PC-9 (cell line): ENCODE measurements at regions not wholly inside any gene's neighbourhood (a gene's known extent, or its start where the extent isn't known, plus 50 kb on each side); places are given as distances from the start of the nearest gene placed in this dataset.

ENCODE experiments used
- BruUV-seq: library from RNA; stranded (reverse); fragments of 400-500 nt; replicated peaks from 2 replicates; lab custom pipeline; 2021; lab: Mats Ljungman, UMichigan
- CTCF ChIA-PET: fragments of 300-600 bp; sonication (Branson Sonifier 250); formaldehyde crosslinking; loops from one replicate; lab custom pipeline; 2022; ENCODE audit warnings: antibody characterized with exemption; lab: Charles Lee
- POLR2A ChIA-PET: fragments of 300-600 bp; sonication (Branson Sonifier 250); formaldehyde crosslinking; loops from one replicate; lab custom pipeline; 2022; ENCODE audit warnings: antibody characterized with exemption; ENCODE audit not compliant: unreplicated experiment; lab: Charles Lee
- DNase-seq, 2 experiments: peaks; one replicate each; pipeline versions ENCODE4 v3.0.0 to v3.0.0-alpha.2; 2015 to 2022; ENCODE audit warnings: mixed read lengths in 1 of 2
- H2AFZ ChIP-seq: fragments of 200-600 bp; sonication (generic); 2 replicates; pipeline ENCODE4 v1.8.1; 2017; ENCODE audit warnings: antibody characterized with exemption
- H3F3A ChIP-seq: fragments of 200-600 bp; sonication (generic); 2 replicates; pipeline ENCODE4 v1.8.1; 2017; ENCODE audit warnings: antibody characterized with exemption, mild to moderate bottlenecking, low read depth; ENCODE audit not compliant: insufficient read depth
- H3K27ac ChIP-seq: fragments of 200-600 bp; sonication (generic); 2 replicates; pipeline ENCODE4 v1.6.1; 2016; ENCODE audit warnings: mixed run types
- H3K27me3 ChIP-seq: fragments of 200-600 bp; sonication (generic); 2 replicates; pipeline ENCODE4 v1.6.1; 2016; ENCODE audit warnings: low read depth, mixed run types; ENCODE audit not compliant: insufficient read depth
- H3K36me3 ChIP-seq: fragments of 200-600 bp; sonication (generic); 2 replicates; pipeline ENCODE4 v1.6.1; 2016; ENCODE audit warnings: low read depth, mixed run types
- H3K4me1 ChIP-seq: fragments of 200-600 bp; sonication (generic); replicated peaks from 2 replicates; pipeline ENCODE4 v1.6.1; 2016; ENCODE audit warnings: mixed run types; ENCODE audit not compliant: insufficient read depth
- H3K4me2 ChIP-seq: fragments of 200-600 bp; sonication (generic); 2 replicates; pipeline ENCODE4 v1.6.1; 2017; ENCODE audit warnings: mixed run types
- H3K4me3 ChIP-seq: fragments of 200-600 bp; sonication (generic); 2 replicates; pipeline ENCODE4 v1.6.1; 2016; ENCODE audit warnings: mixed run types
- H3K79me2 ChIP-seq: fragments of 200-600 bp; sonication (generic); 2 replicates; pipeline ENCODE4 v1.6.1; 2017; ENCODE audit warnings: low read depth, mixed run types
- H3K9me2 ChIP-seq: fragments of 200-600 bp; sonication (generic); 2 replicates; pipeline ENCODE4 v1.8.1; 2017; ENCODE audit warnings: mild to moderate bottlenecking; ENCODE audit not compliant: insufficient read depth
- H3K9me3 ChIP-seq: fragments of 200-600 bp; sonication (generic); 2 replicates; pipeline ENCODE4 v1.8.1; 2016; ENCODE audit warnings: low read depth; ENCODE audit not compliant: insufficient read depth
- H4K20me1 ChIP-seq: fragments of 200-600 bp; sonication (generic); 2 replicates; pipeline ENCODE4 v1.8.1; 2017; ENCODE audit not compliant: insufficient read depth
- EZH2 ChIP-seq: fragments of 200-600 bp; sonication (generic); IDR thresholded peaks from 2 replicates; pipeline ENCODE4 v1.8.0; 2017; ENCODE audit warnings: antibody characterized with exemption, low read depth
- intact Hi-C: fragments of 100-400 bp; cut with micrococcal nuclease; formaldehyde crosslinking; loops from one replicate; pipeline ENCODE4 v1.10.0; 2022; ENCODE audit not compliant: unreplicated experiment
- TF ChIP-seq, protein P1 (sequence below): fragments of 200-600 bp; sonication (generic); conservative IDR thresholded peaks from 2 replicates; pipeline ENCODE4 v1.6.1; 2017; ENCODE audit warnings: mixed run types, antibody characterized with exemption, mild to moderate bottlenecking, moderate library complexity

DNA sequence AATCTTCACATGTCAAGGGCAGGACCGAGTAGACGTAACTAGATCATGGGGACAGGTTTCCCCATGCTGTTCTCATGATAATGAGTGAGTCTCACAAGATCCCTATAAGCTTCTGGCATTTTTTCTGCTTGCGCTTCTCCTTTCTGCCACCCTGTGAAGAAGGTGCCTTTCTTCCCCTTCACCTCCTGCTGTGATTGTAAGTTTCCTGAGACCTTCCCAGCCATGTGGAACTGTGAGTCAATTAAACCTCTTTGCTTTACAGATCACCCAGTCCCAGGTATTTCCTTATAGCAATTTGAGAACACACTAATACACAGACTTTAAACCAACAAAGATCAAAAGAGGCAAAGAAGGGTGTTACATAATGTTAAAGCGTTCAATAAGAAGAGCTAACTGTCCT lies 156.6 kb upstream of the UBE2E2 start:
- H3K27ac ChIP-seq, result no peak overlapping the region
- no peak overlapping the region for H3K4me3 ChIP-seq
- no peaks in the 10 kb centered on the region for H4K20me1 ChIP-seq
- no peaks in the 10 kb centered on the region for H3K36me3 ChIP-seq
- H3F3A ChIP-seq, result no peaks in the 10 kb centered on the region
- H3K79me2 ChIP-seq, result no peaks in the 10 kb centered on the region
- BruUV-seq, result no TSS peak
- peaks cover 13% of the 10 kb centered on the region; the same call in 1 of the 2 replicates for H3K4me1 ChIP-seq
- H3K4me2 ChIP-seq, result no peak overlapping the region
- ChIA-PET CTCF (no interaction called here), POLR2A (no interaction called here)
- TF ChIP-seq, protein P1, sequence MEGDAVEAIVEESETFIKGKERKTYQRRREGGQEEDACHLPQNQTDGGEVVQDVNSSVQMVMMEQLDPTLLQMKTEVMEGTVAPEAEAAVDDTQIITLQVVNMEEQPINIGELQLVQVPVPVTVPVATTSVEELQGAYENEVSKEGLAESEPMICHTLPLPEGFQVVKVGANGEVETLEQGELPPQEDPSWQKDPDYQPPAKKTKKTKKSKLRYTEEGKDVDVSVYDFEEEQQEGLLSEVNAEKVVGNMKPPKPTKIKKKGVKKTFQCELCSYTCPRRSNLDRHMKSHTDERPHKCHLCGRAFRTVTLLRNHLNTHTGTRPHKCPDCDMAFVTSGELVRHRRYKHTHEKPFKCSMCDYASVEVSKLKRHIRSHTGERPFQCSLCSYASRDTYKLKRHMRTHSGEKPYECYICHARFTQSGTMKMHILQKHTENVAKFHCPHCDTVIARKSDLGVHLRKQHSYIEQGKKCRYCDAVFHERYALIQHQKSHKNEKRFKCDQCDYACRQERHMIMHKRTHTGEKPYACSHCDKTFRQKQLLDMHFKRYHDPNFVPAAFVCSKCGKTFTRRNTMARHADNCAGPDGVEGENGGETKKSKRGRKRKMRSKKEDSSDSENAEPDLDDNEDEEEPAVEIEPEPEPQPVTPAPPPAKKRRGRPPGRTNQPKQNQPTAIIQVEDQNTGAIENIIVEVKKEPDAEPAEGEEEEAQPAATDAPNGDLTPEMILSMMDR, result no peak
- no peak for TF ChIP-seq EZH2
- peaks cover 4% of the 10 kb centered on the region; the same call in 1 of the 2 replicates for H3K9me2 ChIP-seq
- no peaks in the 10 kb centered on the region for H3K27me3 ChIP-seq
- DNase-seq, result no peak
- H2AFZ ChIP-seq, result no peak overlapping the region
- intact Hi-C loops, result no loop called here
- H3K9me3 ChIP-seq, result peaks cover 7% of the 10 kb centered on the region; the same call in 1 of the 2 replicates

DNA sequence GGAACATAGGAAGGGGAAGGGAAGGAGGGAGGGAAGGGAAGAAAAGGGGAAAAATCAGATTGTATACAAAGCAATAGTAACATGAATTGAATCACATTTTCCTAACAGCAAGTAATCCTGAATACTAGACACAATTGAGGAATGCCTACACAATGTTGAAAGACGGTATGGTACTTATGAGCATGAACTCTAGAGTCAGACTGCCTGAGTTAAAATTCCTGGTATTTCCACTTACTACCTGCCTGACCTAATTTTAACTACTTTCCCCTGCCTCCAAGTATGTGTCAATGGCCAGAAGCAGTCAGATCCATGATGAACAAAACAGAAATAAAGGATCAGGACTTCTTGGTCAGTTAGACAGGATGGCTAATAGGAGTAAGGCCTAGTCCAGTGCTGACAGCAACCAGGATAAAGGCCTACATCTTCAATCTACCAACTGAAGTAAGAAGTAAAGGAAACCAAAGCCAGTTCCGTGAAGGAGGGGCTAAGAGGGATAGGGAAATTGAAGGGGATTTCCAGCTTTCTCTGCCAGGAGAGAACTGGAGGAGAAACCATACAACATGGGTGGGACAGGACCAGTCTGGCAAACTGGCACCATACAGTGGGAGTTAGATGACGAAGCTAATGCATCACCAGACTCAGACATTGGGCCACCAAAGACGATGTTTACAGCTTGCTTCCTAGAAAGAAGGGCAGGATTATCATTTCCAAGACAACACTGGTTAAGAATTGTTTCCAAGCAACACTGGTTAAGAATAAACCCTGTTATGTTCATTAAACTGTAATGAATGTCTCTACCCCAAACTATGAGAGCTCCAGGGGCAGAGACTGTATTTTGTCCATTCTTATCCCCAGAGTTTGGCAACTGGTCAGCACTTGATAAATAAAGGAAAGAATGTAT lies 151.6 kb upstream of the UBE2E2 start:
- H3K4me2 ChIP-seq, result no peak overlapping the region
- no peak overlapping the region for H2AFZ ChIP-seq
- CTCF ChIA-PET, result no interaction called here
- H3K4me1 ChIP-seq, result peaks cover 12% of the 10 kb centered on the region; the same call in 1 of the 2 replicates
- H3K27ac ChIP-seq, result no peak overlapping the region
- intact Hi-C loops, result no loop called here
- TF ChIP-seq EZH2, result no peak
- TF ChIP-seq, protein P1, result no peak
- BruUV-seq, result no TSS peak
- H3K9me3 ChIP-seq, result 0 out of 2 replicates have a peak, but pooled peaks cover 3% of the 10 kb centered on the region
- DNase-seq, result no peak
- no peaks in the 10 kb centered on the region for H3K79me2 ChIP-seq
- H3K27me3 ChIP-seq, result no peaks in the 10 kb centered on the region
- H3F3A ChIP-seq, result peaks cover 3% of the 10 kb centered on the region
- POLR2A ChIA-PET, result no interaction called here
- H3K9me2 ChIP-seq, result no peaks in the 10 kb centered on the region
- no peaks in the 10 kb centered on the region for H3K36me3 ChIP-seq
- H3K4me3 ChIP-seq, result no peak overlapping the region
- H4K20me1 ChIP-seq, result no peaks in the 10 kb centered on the region

DNA sequence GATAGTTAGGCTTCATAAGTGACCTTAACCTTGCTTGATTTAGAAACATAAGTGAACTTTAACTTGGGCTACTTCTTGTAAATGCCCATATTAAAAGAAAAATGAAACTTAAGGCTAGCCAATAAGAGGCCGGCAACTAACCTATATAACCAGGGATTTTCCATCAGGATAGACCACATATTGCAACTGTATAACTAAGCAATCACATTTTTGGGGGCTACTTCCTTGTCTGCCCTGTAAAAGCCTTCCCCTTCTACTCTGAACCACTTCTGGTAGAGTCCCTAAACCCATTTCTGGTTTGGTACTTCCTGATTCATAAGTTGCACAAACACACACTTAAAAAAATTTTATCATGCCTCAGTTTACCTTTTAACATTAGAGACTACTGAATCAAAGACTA lies 150.9 kb upstream of the UBE2E2 start:
- intact Hi-C loops, result no loop called here
- Histone ChIP-seq H3K36me3 (no peaks in the 10 kb centered on the region), H3K9me2 (no peaks in the 10 kb centered on the region), H3K27ac (no peak overlapping the region), H3F3A (peaks cover 3% of the 10 kb centered on the region), H3K4me3 (no peak overlapping the region), H3K79me2 (no peaks in the 10 kb centered on the region), H3K4me1 (peaks cover 13% of the 10 kb centered on the region; the same call in 1 of the 2 replicates), H3K4me2 (no peak overlapping the region), H3K27me3 (no peaks in the 10 kb centered on the region), H4K20me1 (no peaks in the 10 kb centered on the region), H3K9me3 (0 out of 2 replicates have a peak, but pooled peaks cover 3% of the 10 kb centered on the region), H2AFZ (no peak overlapping the region)
- CTCF ChIA-PET, result no interaction called here
- no TSS peak for BruUV-seq
- no peak for TF ChIP-seq EZH2
- TF ChIP-seq, protein P1, result no peak
- POLR2A ChIA-PET, result no interaction called here
- no peak for DNase-seq
